Endothelial cell (in vitro differentiated cells): ENCODE measurements at regions not wholly inside any gene's neighbourhood (a gene's known extent, or its start where the extent isn't known, plus 50 kb on each side); places are given as distances from the start of the nearest gene placed in this dataset.
"Not testable (repeated sequence)": the region's sequence is repeated elsewhere in the genome, so short reads cannot be mapped to it uniquely, and the experiment has no call there.

Experiments
- DNase-seq: peaks from one replicate; pipeline ENCODE4 v3.0.0; 2021; ENCODE audit warnings: low spot score
- H3K27ac Mint-ChIP-seq: one replicate; pipeline ENCODE4 v1.8.0; 2021; ENCODE audit warnings: mixed read lengths, inconsistent platforms; ENCODE audit not compliant: unreplicated experiment
- H3K27me3 Mint-ChIP-seq: one replicate; pipeline ENCODE4 v1.8.0; 2021; ENCODE audit warnings: mild to moderate bottlenecking, moderate library complexity, mixed read lengths, inconsistent platforms; ENCODE audit not compliant: unreplicated experiment
- H3K36me3 Mint-ChIP-seq: one replicate; pipeline ENCODE4 v1.8.0; 2021; ENCODE audit warnings: mild to moderate bottlenecking, low read depth, mixed read lengths, inconsistent platforms; ENCODE audit not compliant: unreplicated experiment
- H3K4me1 Mint-ChIP-seq: one replicate; pipeline ENCODE4 v1.8.0; 2021; ENCODE audit warnings: mild to moderate bottlenecking, mixed read lengths, inconsistent platforms; ENCODE audit not compliant: unreplicated experiment
- H3K4me3 Mint-ChIP-seq: one replicate; pipeline ENCODE4 v1.8.0; 2021; ENCODE audit warnings: mild to moderate bottlenecking, mixed read lengths, inconsistent platforms; ENCODE audit not compliant: unreplicated experiment
- H3K9me3 Mint-ChIP-seq: one replicate; pipeline ENCODE4 v1.8.0; 2021; ENCODE audit warnings: mixed read lengths, inconsistent platforms; ENCODE audit not compliant: unreplicated experiment
- TF ChIP-seq, protein P1 (sequence below): fragments of 200-600 bp; sonication (generic); IDR thresholded peaks from one replicate; pipeline ENCODE4 v1.5.0; 2021; ENCODE audit warnings: antibody characterized with exemption; ENCODE audit not compliant: unreplicated experiment

DNA sequence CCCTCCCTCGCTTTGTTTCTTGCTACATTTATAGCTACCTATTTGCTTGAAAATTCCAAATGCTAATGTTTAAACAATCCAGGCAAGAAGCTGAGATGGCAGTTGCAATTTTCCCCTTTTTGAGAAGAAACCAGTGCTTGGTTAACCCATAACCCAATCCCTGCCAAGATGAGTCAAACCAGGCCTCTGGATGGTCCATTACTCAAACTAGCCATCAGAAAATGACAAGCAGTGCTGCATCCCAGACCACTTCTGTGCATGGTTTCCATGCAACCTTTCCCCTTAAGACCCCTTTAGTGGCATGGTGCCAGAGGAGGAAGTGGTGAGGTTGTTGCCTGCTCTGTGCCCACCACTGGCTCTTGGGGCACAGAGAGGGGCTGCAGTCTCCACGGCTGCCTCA, 131.2 kb upstream of the RMP24 start:
- no peaks in the 10 kb centered on the region for H3K4me1 Mint-ChIP-seq
- TF ChIP-seq, protein P1, sequence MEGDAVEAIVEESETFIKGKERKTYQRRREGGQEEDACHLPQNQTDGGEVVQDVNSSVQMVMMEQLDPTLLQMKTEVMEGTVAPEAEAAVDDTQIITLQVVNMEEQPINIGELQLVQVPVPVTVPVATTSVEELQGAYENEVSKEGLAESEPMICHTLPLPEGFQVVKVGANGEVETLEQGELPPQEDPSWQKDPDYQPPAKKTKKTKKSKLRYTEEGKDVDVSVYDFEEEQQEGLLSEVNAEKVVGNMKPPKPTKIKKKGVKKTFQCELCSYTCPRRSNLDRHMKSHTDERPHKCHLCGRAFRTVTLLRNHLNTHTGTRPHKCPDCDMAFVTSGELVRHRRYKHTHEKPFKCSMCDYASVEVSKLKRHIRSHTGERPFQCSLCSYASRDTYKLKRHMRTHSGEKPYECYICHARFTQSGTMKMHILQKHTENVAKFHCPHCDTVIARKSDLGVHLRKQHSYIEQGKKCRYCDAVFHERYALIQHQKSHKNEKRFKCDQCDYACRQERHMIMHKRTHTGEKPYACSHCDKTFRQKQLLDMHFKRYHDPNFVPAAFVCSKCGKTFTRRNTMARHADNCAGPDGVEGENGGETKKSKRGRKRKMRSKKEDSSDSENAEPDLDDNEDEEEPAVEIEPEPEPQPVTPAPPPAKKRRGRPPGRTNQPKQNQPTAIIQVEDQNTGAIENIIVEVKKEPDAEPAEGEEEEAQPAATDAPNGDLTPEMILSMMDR, result no peak
- H3K27ac Mint-ChIP-seq, result no peak overlapping the region
- peaks cover 4% of the 10 kb centered on the region for H3K27me3 Mint-ChIP-seq
- H3K4me3 Mint-ChIP-seq, result no peak overlapping the region
- peaks cover 7% of the 10 kb centered on the region for H3K36me3 Mint-ChIP-seq
- H3K9me3 Mint-ChIP-seq, result peaks cover 6% of the 10 kb centered on the region
- DNase-seq, result no peak

DNA sequence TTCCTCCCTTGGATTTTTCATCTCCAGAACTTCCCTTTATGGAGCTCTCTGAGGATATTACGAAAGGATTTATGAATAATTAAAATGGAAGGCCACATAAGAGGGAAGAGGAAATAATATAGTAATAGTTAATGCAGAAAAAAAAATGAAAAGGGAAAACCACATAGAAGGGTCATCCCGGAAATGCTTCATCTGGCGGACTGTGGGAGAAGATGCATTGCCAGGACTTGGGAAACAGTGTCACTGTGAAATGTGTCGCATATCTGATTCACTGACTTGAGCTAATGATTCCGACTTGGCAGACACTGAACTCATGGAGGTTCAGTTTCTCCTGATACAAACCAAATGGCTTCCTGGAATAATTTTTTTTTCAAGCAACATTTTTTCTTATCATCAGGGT, 129.9 kb upstream of the RMP24 start:
- Mint-ChIP-seq H3K36me3 (peaks cover 7% of the 10 kb centered on the region), H3K4me3 (no peak overlapping the region), H3K4me1 (no peaks in the 10 kb centered on the region), H3K27me3 (peaks cover 4% of the 10 kb centered on the region), H3K27ac (no peak overlapping the region), H3K9me3 (peaks cover 6% of the 10 kb centered on the region)
- TF ChIP-seq, protein P1, result no peak
- no peak for DNase-seq

DNA sequence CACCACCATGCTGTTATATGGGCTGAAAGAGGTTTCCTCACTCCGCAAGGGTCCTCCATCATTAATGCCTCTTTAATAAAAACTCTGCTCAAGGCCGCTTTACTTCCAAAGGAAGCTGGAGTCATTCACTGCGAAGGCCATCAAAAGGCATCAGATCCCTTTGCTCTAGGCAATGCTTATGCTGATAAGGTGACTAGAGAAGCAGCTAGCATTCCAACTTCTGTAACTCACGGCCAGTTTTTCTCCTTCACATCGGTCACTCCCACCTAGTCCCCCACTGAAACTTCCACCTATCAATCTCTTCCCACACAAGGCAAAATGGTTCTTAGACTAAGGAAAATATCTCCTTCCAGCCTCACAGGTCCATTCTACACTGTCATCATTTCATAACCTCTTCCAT, 124.2 kb upstream of the RMP24 start:
- H3K9me3 Mint-ChIP-seq, H3K36me3 Mint-ChIP-seq, H3K4me1 Mint-ChIP-seq, H3K27ac Mint-ChIP-seq, DNase-seq, H3K4me3 Mint-ChIP-seq, H3K27me3 Mint-ChIP-seq: not testable (repeated sequence)

DNA sequence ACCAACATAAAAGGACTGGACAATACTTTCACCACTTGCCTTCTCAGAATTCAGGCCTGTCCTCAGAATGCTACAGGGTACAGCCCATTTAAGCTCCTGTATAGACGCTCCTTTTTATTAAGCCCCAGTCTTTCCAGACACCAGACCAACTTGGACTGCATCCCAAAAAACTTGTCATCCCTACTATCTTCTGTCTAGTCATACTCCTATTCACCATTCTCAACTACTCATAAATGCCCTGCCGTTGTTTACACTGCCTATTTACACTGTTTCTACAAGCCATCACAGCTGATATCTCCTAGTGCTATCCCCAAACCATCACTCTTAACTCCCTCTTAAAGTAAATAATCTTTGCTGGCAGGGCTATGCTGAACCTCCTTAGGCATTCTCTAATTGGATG, 123.2 kb upstream of the RMP24 start:
- H3K36me3 Mint-ChIP-seq, H3K27me3 Mint-ChIP-seq: not testable (repeated sequence)

DNA sequence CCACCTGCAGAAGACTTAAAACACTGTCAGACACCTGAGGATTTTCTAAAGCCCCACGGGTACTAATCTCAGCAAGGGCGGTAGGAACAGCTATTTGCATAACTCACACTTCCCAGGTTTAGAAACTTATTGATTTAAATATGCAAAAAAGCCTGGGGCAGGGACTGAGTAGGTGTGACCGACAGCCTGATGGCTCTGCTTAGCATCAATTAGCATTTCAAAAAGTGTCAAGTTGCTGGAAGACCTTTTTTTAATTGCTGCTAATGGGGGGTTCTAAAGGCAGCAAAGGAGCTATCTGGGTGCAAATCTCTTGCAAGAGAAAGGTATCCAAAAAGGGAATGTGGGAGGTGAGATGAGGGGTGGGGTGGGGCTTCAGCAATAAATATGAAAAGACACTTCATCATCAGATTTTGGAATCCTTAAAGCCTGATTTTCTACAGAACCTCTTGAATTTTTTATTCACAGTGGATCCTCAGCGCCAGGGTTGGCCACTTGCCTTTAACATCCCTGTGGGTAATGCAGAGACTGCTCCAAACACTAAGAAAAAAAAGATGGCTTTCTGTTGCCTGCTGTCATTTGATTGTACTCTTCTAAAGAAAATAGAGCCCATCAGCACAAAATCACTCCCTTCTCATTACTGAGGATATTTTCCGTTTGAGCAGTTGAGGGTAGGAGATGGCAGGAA, 121.1 kb upstream of the RMP24 start:
- no peak overlapping the region for H3K4me3 Mint-ChIP-seq
- H3K27ac Mint-ChIP-seq, result no peak overlapping the region
- H3K27me3 Mint-ChIP-seq, result peaks cover 2% of the 10 kb centered on the region
- no peaks in the 10 kb centered on the region for H3K9me3 Mint-ChIP-seq
- no peak for DNase-seq
- no peaks in the 10 kb centered on the region for H3K36me3 Mint-ChIP-seq
- TF ChIP-seq, protein P1, result no peak
- H3K4me1 Mint-ChIP-seq, result no peaks in the 10 kb centered on the region

More for the DNA sequence above, 123.2 kb upstream of the RMP24 start:
- not testable (repeated sequence) for H3K4me1 Mint-ChIP-seq, H3K27ac Mint-ChIP-seq, H3K4me3 Mint-ChIP-seq, DNase-seq, H3K9me3 Mint-ChIP-seq

DNA sequence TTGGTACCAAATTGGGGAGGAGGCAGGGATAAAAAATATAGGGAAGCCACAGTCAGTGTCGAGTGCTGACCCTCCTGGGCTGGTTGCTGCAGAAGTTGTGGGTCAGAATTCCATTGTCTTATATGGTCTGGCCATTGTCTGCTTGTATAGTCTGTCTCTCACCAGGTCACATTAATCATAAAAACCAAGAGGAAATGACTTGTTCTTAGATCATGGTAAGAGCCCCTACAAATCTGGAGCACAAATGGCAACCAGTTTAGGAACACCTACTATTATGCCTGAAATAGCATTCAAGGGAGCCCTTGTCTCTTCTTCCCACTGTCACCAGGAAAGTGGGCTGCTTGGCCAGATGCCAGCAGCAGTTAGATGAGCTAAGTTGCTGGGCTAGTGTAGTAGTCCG, 119.7 kb upstream of the RMP24 start:
- H3K9me3 Mint-ChIP-seq, result no peaks in the 10 kb centered on the region
- H3K27ac Mint-ChIP-seq, result no peak overlapping the region
- H3K4me1 Mint-ChIP-seq, result no peaks in the 10 kb centered on the region
- DNase-seq, result no peak
- no peak overlapping the region for H3K4me3 Mint-ChIP-seq
- peaks cover 3% of the 10 kb centered on the region for H3K27me3 Mint-ChIP-seq
- H3K36me3 Mint-ChIP-seq, result no peaks in the 10 kb centered on the region
- TF ChIP-seq, protein P1, result no peak
